ENCODE measurements at regions not wholly inside any gene's neighbourhood (a gene's known extent, or its start where the extent isn't known, plus 50 kb on each side); places are given as distances from the start of the nearest gene placed in this dataset.

GRCh38 chr20:7741866-7742265, 198.4 kb downstream of the HAO1 start:
- ATAC-seq, result no peak

GRCh38 chr20:7742479-7742878, 197.8 kb downstream of the HAO1 start:
- TF ChIP-seq CTCF (conservative IDR thresholded peaks at IDR 0.05; ENCODE audit: low read depth in 2 of 2), result no peak
- no peak for TF ChIP-seq ZNF114 (CRISPR knock-in tag; IDR thresholded peaks at IDR 0.05)
- TF ChIP-seq NANOG (IDR thresholded peaks at IDR 0.05; ENCODE audit: borderline replicate concordance), result no peak
- TF ChIP-seq, protein P1, sequence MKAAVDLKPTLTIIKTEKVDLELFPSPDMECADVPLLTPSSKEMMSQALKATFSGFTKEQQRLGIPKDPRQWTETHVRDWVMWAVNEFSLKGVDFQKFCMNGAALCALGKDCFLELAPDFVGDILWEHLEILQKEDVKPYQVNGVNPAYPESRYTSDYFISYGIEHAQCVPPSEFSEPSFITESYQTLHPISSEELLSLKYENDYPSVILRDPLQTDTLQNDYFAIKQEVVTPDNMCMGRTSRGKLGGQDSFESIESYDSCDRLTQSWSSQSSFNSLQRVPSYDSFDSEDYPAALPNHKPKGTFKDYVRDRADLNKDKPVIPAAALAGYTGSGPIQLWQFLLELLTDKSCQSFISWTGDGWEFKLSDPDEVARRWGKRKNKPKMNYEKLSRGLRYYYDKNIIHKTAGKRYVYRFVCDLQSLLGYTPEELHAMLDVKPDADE (IDR thresholded peaks at IDR 0.05), result no peak
- no peak overlapping the region for H3K27ac ChIP-seq (ENCODE audit: low read depth)
- Mint-ChIP-seq H3K4me1 (no peaks in the 10 kb centered on the region), H3K27ac (no peak overlapping the region), H3K9me3 (no peaks in the 10 kb centered on the region), H3K27me3 (ENCODE audit: insufficient read depth, low read depth, poor library complexity) (no peaks in the 10 kb centered on the region), H3K36me3 (ENCODE audit: low read depth) (no peaks in the 10 kb centered on the region), H3K4me3 (no peak overlapping the region)
- H3K4me3 ChIP-seq, result no peak overlapping the region
- no peak overlapping the region; the same call in 1 of the 2 replicates for H2AFZ ChIP-seq
- no peaks in the 10 kb centered on the region for H3K27me3 ChIP-seq (ENCODE audit: insufficient read depth)
- no peaks in the 10 kb centered on the region for H3K79me2 ChIP-seq (replicated peaks; ENCODE audit: insufficient read depth)
- no peaks in the 10 kb centered on the region for H3F3A ChIP-seq (replicated peaks; ENCODE audit: low read depth)
- no peaks in the 10 kb centered on the region for H3K36me3 ChIP-seq (ENCODE audit: insufficient read depth)
- ATAC-seq (no peak), DNase-seq (ENCODE audit: low spot score) (no peak)
- peaks cover 15% of the 10 kb centered on the region; the same call in 1 of the 2 replicates for H3K9me2 ChIP-seq (ENCODE audit: insufficient read depth)
- H3K4me2 ChIP-seq, result no peak overlapping the region
- H3K4me1 ChIP-seq (ENCODE audit: insufficient read depth), result no peaks in the 10 kb centered on the region
- H4K20me1 ChIP-seq (replicated peaks; ENCODE audit: insufficient read depth), result no peaks in the 10 kb centered on the region

More at GRCh38 chr20:7741866-7742265, 198.4 kb downstream of the HAO1 start:
- no peak overlapping the region for H3K4me3 ChIP-seq
- H3K79me2 ChIP-seq (replicated peaks; ENCODE audit: insufficient read depth), result no peaks in the 10 kb centered on the region
- no peaks in the 10 kb centered on the region for H3K4me1 ChIP-seq (ENCODE audit: insufficient read depth)
- no peaks in the 10 kb centered on the region for H3K36me3 ChIP-seq (ENCODE audit: insufficient read depth)
- peaks cover 15% of the 10 kb centered on the region; the same call in 1 of the 2 replicates for H3K9me2 ChIP-seq (ENCODE audit: insufficient read depth)
- H3K4me2 ChIP-seq, result no peak overlapping the region
- Mint-ChIP-seq H3K9me3 (no peaks in the 10 kb centered on the region), H3K4me1 (no peaks in the 10 kb centered on the region), H3K27ac (no peak overlapping the region), H3K4me3 (no peak overlapping the region), H3K27me3 (ENCODE audit: insufficient read depth, low read depth, poor library complexity) (no peaks in the 10 kb centered on the region), H3K36me3 (ENCODE audit: low read depth) (no peaks in the 10 kb centered on the region)
- H2AFZ ChIP-seq, result no peak overlapping the region
- no peak overlapping the region for H3K27ac ChIP-seq (ENCODE audit: low read depth)
- no peak for DNase-seq (ENCODE audit: low spot score)
- TF ChIP-seq ZNF331 (CRISPR knock-in tag; IDR thresholded peaks at IDR 0.05; ENCODE audit: low read depth), result no peak
- TF ChIP-seq, protein P1 (IDR thresholded peaks at IDR 0.05), result no peak
- TF ChIP-seq STAT1 (IDR thresholded peaks at IDR 0.05; ENCODE audit: unreplicated experiment), result no peak
- no peak for TF ChIP-seq JUNB (IDR thresholded peaks at IDR 0.05; ENCODE audit: unreplicated experiment)
- TF ChIP-seq EZH2 (IDR thresholded peaks at IDR 0.05; ENCODE audit: low read depth, unreplicated experiment), result no peak
- TF ChIP-seq REST (IDR thresholded peaks at IDR 0.05; ENCODE audit: unreplicated experiment), result no peak
- H4K20me1 ChIP-seq (replicated peaks; ENCODE audit: insufficient read depth), result no peaks in the 10 kb centered on the region
- H3K27me3 ChIP-seq (ENCODE audit: insufficient read depth), result no peaks in the 10 kb centered on the region
- no peaks in the 10 kb centered on the region for H3F3A ChIP-seq (replicated peaks; ENCODE audit: low read depth)

All from GM23338 (cell line).